ENCODE measurements at regions not wholly inside any gene's neighbourhood (a gene's known extent, or its start where the extent isn't known, plus 50 kb on each side); places are given as distances from the start of the nearest gene placed in this dataset.

DNA sequence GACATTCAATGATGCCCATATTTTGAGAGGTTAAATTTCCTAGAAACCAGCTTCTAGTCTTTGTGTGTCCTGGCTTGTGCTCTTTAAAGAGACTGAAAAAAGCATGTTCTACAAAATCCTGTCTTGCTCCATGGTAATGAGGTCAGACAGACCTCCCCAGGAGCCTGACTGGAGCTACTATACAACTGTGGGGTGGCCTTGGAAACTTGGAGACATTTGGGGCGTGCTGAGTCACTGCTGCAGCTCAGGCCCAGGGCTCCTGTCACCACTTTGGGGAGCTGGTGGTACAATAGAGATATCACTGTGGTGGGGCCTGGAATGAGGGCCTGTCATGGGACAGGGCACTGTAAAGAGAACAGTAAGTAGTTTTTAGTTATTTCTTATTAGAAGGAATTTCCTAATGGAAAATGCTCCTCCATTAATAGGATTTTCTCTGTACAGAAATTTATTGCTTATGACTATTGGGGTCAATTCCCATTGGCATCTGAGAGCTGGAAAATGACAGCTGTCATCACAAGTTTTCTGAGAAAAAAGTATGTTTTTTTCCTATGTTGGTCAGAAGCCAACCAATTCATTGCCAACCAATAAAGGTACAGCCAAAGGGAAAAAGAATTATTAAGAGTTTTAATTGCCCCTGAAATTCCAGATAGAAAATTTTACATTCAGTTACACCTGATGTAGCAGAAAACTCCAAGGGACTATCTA is 207.4 kb upstream of the JADE1 start:
- no peak for TF ChIP-seq CTCF (IDR thresholded peaks at IDR 0.05; ENCODE audit: borderline replicate concordance, extremely low read depth, insufficient read depth)
- Histone ChIP-seq H3K4me1 (ENCODE audit: control insufficient read depth in 2 of 3, insufficient read depth in 2 of 3, low read depth in 1 of 3, low read length in 3 of 3) (peaks cover 0 to 59% (median 31%) of the 10 kb centered on the region in 3 donors), H3K9me3 (ENCODE audit: control insufficient read depth in 2 of 3, insufficient read depth in 1 of 3, low read length in 3 of 3) (no peaks in the 10 kb centered on the region), H3K27me3 (ENCODE audit: control insufficient read depth, insufficient read depth, low read length) (no peaks in the 10 kb centered on the region), H3K4me3 (ENCODE audit: low read length in 3 of 3) (peak overlapping the region in 1 of 3 donors; percentile 26), H3K36me3 (ENCODE audit: control insufficient read depth in 2 of 3, insufficient read depth in 3 of 3, low read length in 3 of 3) (no peaks in the 10 kb centered on the region), H3K27ac (ENCODE audit: low read depth in 2 of 2, low read length in 2 of 2) (peak overlapping the region; percentile 94 to 98), H3K9ac (ENCODE audit: low read length in 3 of 3) (peak overlapping the region in 1 of 3 donors; percentile 72)
- intact Hi-C loops (cut with DNase I) = no loop called here
- no peak for DNase-seq
- FAIRE-seq = no peak

DNA sequence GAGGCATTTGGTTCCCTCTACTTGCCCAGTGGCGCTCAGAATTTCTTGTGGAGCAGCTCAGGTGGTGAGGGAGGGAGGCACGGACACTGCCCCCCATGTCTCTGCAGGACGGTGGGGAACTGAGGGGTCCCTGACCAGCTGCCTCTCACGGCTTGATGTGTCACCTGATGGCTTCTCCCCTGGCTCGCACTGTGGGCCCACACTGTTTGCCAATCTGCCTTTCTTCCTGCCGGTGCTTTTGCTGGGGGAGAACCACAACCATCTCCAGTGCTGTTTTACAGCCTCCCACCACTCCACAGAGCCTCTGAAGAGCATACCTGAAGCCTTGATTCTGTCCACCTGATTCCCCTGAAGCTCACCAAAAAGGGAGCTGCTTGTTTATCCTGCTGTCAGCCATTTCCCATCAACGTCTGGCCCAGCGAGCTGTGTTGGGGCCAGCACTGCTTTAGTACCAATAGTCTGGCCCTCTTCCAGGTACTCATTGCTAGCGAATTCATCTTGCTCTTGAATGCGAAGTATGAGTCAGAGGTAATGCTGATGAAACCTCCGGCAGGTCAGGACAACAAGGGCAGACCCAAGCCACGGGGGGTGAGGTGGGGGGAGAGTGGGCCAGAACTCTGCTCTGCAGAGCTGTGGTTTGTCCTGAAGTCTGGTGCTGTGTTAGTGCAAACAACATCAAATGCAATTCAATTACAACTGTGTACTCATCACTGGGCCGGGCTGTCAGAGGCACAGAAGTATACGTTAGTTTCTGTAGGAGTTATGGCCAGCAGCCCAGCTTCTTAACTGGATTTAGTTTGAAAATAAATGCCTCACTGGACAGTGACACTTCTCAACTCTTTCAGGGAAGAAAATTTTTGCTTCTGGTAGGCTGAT is 208.3 kb upstream of the JADE1 start:
- Histone ChIP-seq H3K9me3 (ENCODE audit: control insufficient read depth in 2 of 3, insufficient read depth in 1 of 3, low read length in 3 of 3) (no peaks in the 10 kb centered on the region), H3K4me1 (ENCODE audit: control insufficient read depth in 2 of 3, insufficient read depth in 2 of 3, low read depth in 1 of 3, low read length in 3 of 3) (peaks cover 0 to 67% (median 36%) of the 10 kb centered on the region in 3 donors), H3K27me3 (ENCODE audit: control insufficient read depth, insufficient read depth, low read length) (no peaks in the 10 kb centered on the region), H3K4me3 (ENCODE audit: low read length in 3 of 3) (peak overlapping the region in 2 of 3 donors; percentile 49 to 86), H3K27ac (ENCODE audit: low read depth in 2 of 2, low read length in 2 of 2) (peak overlapping the region; percentile 94 to 98), H3K9ac (ENCODE audit: low read length in 3 of 3) (peak overlapping the region in 2 of 3 donors; percentile 72 to 87), H3K36me3 (ENCODE audit: control insufficient read depth in 2 of 3, insufficient read depth in 3 of 3, low read length in 3 of 3) (no peaks in the 10 kb centered on the region)
- TF ChIP-seq CTCF (IDR thresholded peaks at IDR 0.05; ENCODE audit: borderline replicate concordance, extremely low read depth, insufficient read depth) = no peak
- DNase-seq = peak in 2 of 5 donors; percentile 62 to 88
- intact Hi-C loops (cut with DNase I) = no loop called here
- no peak for FAIRE-seq

GRCh38 chr4:128600410-128600809 is 209.1 kb upstream of the JADE1 start:
- H3K4me1 ChIP-seq (ENCODE audit: control insufficient read depth in 2 of 3, insufficient read depth in 2 of 3, low read depth in 1 of 3, low read length in 3 of 3) = peaks cover 0 to 67% (median 36%) of the 10 kb centered on the region in 3 donors
- intact Hi-C loops (cut with DNase I) = no loop called here
- no peaks in the 10 kb centered on the region for H3K27me3 ChIP-seq (ENCODE audit: control insufficient read depth, insufficient read depth, low read length)
- peak overlapping the region in 2 of 3 donors; percentile 72 to 87 for H3K9ac ChIP-seq (ENCODE audit: low read length in 3 of 3)
- H3K9me3 ChIP-seq (ENCODE audit: control insufficient read depth in 2 of 3, insufficient read depth in 1 of 3, low read length in 3 of 3) = no peaks in the 10 kb centered on the region
- peak overlapping the region; percentile 94 to 98 for H3K27ac ChIP-seq (ENCODE audit: low read depth in 2 of 2, low read length in 2 of 2)
- FAIRE-seq (no peak), DNase-seq (no peak)
- TF ChIP-seq CTCF (IDR thresholded peaks at IDR 0.05; ENCODE audit: borderline replicate concordance, extremely low read depth, insufficient read depth) = no peak
- no peaks in the 10 kb centered on the region for H3K36me3 ChIP-seq (ENCODE audit: control insufficient read depth in 2 of 3, insufficient read depth in 3 of 3, low read length in 3 of 3)
- peak overlapping the region in 2 of 3 donors; percentile 49 to 86 for H3K4me3 ChIP-seq (ENCODE audit: low read length in 3 of 3)
